ENCODE measurements at regions not wholly inside any gene's neighbourhood (a gene's known extent, or its start where the extent isn't known, plus 50 kb on each side); places are given as distances from the start of the nearest gene placed in this dataset.
A peak's percentile ranks its signal among the peaks of the same experiment; 100 is the strongest.
"Not testable (repeated sequence)": the region's sequence is repeated elsewhere in the genome, so short reads cannot be mapped to it uniquely, and the experiment has no call there.

DNA sequence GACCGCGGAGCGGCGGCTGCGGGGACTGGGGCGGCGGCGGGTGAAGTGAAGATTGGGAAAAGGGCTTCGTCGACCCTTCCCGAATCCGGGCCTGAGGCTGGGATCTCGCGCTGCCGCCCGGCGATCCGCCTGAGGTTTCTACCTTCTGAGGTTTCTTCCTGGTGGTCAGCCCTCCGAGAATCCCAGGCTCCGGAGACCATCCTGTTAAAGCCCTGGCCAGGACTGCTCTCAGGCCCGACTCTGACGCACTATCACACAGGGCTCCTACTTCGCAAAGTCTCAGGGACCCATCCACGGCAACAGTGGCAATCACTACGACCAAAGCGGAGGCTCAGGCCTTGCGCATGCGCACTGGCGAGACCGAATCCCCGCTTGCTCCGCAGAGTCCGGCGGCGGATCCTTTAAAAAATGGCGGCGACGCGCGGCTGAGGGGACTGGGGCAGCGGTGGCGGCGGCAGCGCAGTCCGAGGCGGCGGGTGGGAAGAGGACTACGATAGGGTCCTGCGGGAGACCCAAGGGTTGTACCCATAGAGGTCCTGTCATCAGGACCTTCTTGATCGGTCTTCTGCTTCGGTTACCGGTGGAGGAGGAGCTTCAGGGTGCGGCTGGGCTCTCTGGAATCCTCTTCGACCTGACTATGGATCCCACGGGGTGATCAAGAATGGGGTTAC, 157.2 kb upstream of the ZNF337 start:
- CTCF ChIA-PET; H3K36me3 Mint-ChIP-seq (ENCODE audit: low read depth); H3K9me3 Mint-ChIP-seq: not testable (repeated sequence)
- Mint-ChIP-seq H3K4me3 (peak overlapping the region; percentile 83), H3K27me3 (ENCODE audit: low read depth) (peaks cover 33% of the 10 kb centered on the region), H3K4me1 (ENCODE audit: low read depth) (peaks cover 11% of the 10 kb centered on the region), H3K27ac (peak overlapping the region; percentile 46)
- intact Hi-C loops (cut with micrococcal nuclease) = loop anchor here (1.0 kb wide), 1 partner anchor 9 kb away; no protein-coding TSS in a partner anchor
- DNase-seq = peak; percentile 87

DNA sequence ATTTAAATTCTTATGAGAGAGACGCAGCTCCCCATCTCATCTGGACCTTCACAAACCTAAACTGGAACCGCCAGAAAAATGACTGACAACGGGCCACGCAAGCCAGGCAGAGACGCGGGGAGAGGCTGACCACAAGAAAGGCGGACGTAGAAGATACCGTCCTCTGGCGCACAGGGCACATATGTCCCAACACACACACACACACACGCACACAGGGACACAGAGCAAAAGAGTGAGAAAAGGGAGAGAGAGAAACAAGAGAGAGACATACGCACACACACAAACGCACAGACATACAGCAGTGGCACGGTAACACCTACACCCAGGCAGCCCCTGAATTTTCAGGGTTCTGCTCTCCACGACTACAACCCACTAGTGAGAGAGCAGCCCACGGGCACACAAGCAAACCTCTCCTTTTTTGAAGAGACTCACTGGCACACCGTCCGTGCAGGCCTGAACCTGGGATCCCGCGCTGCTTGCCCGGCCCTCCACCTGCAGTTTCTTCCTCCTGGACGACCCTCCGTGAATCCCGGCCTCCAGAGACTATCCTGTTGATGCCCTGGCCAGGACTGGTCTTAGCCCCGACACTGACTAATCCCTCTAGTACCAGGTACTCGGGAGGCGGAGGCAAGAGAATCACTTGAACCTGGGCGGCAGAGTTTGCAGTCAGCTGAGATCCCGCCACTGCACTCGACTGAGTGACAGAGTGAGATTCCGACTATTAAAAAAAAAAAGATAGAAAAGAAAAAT, 156.5 kb upstream of the ZNF337 start:
- H3K27ac Mint-ChIP-seq; CTCF ChIA-PET; H3K36me3 Mint-ChIP-seq (ENCODE audit: low read depth); H3K9me3 Mint-ChIP-seq: not testable (repeated sequence)
- H3K4me3 Mint-ChIP-seq = peak overlapping the region; percentile 83
- H3K27me3 Mint-ChIP-seq (ENCODE audit: low read depth) = peaks cover 29% of the 10 kb centered on the region
- intact Hi-C loops (cut with micrococcal nuclease) = loop anchor here (1.0 kb wide), 1 partner anchor 10 kb away; no protein-coding TSS in a partner anchor
- peaks cover 11% of the 10 kb centered on the region for H3K4me1 Mint-ChIP-seq (ENCODE audit: low read depth)
- DNase-seq = peak; percentile 15

DNA sequence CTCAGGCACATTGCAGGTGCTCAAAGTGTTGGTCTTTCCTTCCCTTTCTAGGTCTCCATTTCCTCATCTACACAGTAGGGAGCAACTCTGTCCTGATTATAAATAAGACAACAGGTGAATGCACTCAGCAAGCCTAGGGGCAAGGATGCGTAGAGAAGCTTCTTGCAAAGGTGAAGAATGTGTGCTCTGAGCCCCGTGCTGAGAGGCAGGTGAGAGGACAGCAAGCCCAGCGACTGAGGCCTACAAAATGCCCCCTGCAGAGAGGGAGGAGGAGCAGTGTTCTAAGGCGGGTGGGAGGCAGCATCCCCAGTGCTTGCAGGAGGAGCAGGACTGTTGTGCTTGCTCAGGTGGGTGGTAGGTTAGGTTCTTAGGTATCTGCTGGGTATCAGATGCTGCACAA, 153.5 kb upstream of the ZNF337 start:
- H3K27ac Mint-ChIP-seq; H3K9me3 Mint-ChIP-seq; H3K4me3 Mint-ChIP-seq; H3K36me3 Mint-ChIP-seq (ENCODE audit: low read depth); CTCF ChIA-PET; intact Hi-C loops (cut with micrococcal nuclease); DNase-seq: not testable (repeated sequence)
- Mint-ChIP-seq H3K27me3 (ENCODE audit: low read depth) (peaks cover 13% of the 10 kb centered on the region), H3K4me1 (ENCODE audit: low read depth) (peaks cover 11% of the 10 kb centered on the region)

DNA sequence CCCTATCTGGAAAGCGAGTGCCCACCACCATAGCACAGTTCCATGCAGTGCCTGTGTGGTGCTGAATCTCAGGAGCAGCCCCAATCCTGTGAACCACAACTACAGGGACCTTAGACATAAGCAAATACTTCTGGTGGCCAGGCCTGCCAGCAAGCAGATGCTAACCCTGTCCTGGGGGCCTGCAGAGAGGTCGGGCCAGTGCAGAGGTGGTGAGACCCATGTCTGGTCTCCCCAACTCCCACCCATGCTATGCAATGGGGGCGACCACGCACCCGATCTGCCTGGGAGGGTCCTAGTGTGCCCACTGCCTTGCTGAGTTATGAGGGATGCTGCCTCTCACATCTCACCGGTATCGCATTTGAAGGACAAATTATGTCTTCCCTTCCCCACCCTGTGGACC, 151.6 kb upstream of the ZNF337 start:
- CTCF ChIA-PET = no interaction called here
- Mint-ChIP-seq H3K4me3 (no peak overlapping the region), H3K27me3 (ENCODE audit: low read depth) (peaks cover 4% of the 10 kb centered on the region), H3K4me1 (ENCODE audit: low read depth) (peaks cover 4% of the 10 kb centered on the region), H3K9me3 (no peaks in the 10 kb centered on the region), H3K36me3 (ENCODE audit: low read depth) (no peaks in the 10 kb centered on the region), H3K27ac (no peak overlapping the region)
- DNase-seq = no peak
- intact Hi-C loops (cut with micrococcal nuclease) = no loop called here

DNA sequence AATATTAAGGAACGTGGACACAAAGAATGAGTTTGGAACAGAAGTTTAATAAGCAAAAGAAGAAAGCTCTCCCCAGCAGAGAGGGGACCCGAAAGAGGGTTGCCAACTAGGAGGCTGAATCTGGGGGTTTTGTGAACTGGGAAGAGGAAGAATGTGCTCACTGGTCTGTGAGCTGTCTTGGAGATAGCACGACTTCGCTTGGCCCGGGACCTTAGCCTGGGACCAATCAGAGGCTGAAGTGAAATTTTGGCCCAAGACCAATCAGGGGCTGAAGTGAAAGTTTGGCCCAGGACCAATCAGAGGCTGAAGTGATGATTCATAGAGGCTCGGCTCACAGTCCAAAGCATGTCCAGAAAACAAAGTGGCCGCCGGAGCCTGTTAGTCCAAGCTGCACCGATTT, 148.0 kb upstream of the ZNF337 start:
- intact Hi-C loops (cut with micrococcal nuclease); DNase-seq; CTCF ChIA-PET; H3K27ac Mint-ChIP-seq; H3K27me3 Mint-ChIP-seq (ENCODE audit: low read depth); H3K9me3 Mint-ChIP-seq; H3K4me3 Mint-ChIP-seq; H3K36me3 Mint-ChIP-seq (ENCODE audit: low read depth); H3K4me1 Mint-ChIP-seq (ENCODE audit: low read depth): not testable (repeated sequence)

GRCh38 chr20:25813511-25813910, 116.9 kb upstream of the ZNF337 start:
- H3K27me3 Mint-ChIP-seq (ENCODE audit: low read depth); DNase-seq; H3K36me3 Mint-ChIP-seq (ENCODE audit: low read depth); H3K4me1 Mint-ChIP-seq (ENCODE audit: low read depth); intact Hi-C loops (cut with micrococcal nuclease); H3K27ac Mint-ChIP-seq; CTCF ChIA-PET; H3K4me3 Mint-ChIP-seq; H3K9me3 Mint-ChIP-seq: not testable (repeated sequence)

DNA sequence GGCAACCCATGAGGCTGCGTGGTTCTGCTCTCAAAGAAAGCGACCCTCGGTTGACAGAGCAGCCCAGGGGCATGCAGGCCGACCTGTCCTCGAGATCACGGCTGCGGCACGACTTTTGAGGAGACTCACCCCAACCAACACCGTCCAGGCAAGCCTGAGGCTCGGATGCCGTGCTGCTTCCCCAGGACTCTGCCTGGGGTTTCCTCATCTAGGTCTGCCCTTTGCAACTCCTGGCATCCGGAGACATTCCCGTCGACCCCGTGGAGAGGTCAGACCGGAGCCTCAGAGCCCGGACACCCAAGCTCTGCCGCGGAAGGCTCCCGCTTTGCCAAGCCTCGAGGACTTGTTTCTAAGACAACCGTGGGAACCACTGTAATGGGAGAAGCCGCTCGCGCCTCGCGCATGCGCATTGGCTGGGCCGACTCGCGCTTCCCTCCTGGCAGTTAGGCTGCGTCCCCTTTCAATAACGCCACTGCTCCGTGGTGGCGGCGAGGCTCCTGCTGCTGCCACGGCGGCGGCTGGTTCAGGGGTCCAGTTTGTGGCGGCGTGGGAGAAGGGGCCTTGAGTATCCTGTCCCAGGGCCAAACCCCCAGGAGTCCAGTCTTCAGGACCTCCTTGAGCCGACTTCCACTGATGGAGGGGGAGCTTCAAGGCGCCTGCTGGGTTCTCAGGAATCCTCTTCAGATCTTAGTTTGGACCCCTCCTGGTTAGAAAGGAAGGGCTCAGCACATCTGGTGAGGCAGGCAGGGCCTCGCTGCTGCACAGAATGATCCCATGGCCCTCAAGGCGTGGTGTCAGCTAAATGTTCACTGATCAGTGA, 101.7 kb upstream of the ZNF337 start:
- H3K27me3 Mint-ChIP-seq (ENCODE audit: low read depth); intact Hi-C loops (cut with micrococcal nuclease); CTCF ChIA-PET; DNase-seq; H3K27ac Mint-ChIP-seq; H3K9me3 Mint-ChIP-seq; H3K4me1 Mint-ChIP-seq (ENCODE audit: low read depth); H3K36me3 Mint-ChIP-seq (ENCODE audit: low read depth); H3K4me3 Mint-ChIP-seq: not testable (repeated sequence)

DNA sequence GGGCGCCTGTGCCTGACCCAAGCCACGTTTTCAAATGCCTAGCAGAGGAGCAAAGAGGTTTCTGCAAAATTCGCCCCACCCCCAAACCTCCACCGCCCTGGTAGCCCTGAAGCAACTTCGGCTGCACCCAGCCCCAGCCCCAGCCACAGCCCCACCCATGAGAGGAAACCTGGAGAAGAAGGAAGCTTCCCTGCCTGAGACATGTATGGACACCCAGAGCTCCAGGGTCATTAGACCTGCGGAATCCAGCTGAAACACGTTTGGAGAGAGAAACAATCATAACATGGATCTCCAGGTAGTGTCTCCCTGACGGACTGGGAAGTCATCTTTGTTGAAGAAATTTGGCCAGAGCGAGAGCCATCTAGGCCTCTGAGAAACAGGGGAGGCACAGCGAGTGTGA, 100.4 kb upstream of the ZNF337 start:
- H3K4me3 Mint-ChIP-seq; CTCF ChIA-PET; DNase-seq; H3K36me3 Mint-ChIP-seq (ENCODE audit: low read depth); H3K27me3 Mint-ChIP-seq (ENCODE audit: low read depth); intact Hi-C loops (cut with micrococcal nuclease); H3K9me3 Mint-ChIP-seq; H3K27ac Mint-ChIP-seq; H3K4me1 Mint-ChIP-seq (ENCODE audit: low read depth): not testable (repeated sequence)

- H3K27ac Mint-ChIP-seq; H3K27me3 Mint-ChIP-seq (ENCODE audit: low read depth); H3K36me3 Mint-ChIP-seq (ENCODE audit: low read depth); intact Hi-C loops (cut with micrococcal nuclease); H3K4me3 Mint-ChIP-seq; DNase-seq; H3K9me3 Mint-ChIP-seq; H3K4me1 Mint-ChIP-seq (ENCODE audit: low read depth); CTCF ChIA-PET: not testable (repeated sequence)
Measured at GRCh38 chr20:25777241-25777640, 80.6 kb upstream of the ZNF337 start.

DNA sequence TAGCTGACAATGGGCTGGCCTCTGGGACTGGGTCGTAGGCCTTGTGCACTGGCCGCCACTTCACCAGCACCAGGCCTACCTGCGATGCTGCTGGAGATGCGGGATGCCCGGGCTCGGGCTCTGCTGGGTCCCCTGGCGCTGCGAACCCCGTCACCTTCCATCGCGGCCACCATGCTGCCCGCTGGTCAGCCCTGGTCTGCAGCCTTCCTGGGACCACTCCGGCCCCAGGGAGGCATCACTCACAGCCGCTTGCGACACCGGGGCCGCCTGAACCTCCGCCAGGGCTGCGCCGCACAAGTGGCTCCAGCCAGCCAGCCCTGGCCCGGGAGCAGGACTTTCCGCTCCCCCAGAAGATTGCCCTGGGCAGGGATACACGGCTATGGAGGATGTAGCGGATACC, 78.1 kb upstream of the ZNF337 start:
- H3K4me1 Mint-ChIP-seq (ENCODE audit: low read depth); H3K27me3 Mint-ChIP-seq (ENCODE audit: low read depth); H3K4me3 Mint-ChIP-seq; H3K27ac Mint-ChIP-seq; H3K36me3 Mint-ChIP-seq (ENCODE audit: low read depth); CTCF ChIA-PET; intact Hi-C loops (cut with micrococcal nuclease); DNase-seq; H3K9me3 Mint-ChIP-seq: not testable (repeated sequence)

DNA sequence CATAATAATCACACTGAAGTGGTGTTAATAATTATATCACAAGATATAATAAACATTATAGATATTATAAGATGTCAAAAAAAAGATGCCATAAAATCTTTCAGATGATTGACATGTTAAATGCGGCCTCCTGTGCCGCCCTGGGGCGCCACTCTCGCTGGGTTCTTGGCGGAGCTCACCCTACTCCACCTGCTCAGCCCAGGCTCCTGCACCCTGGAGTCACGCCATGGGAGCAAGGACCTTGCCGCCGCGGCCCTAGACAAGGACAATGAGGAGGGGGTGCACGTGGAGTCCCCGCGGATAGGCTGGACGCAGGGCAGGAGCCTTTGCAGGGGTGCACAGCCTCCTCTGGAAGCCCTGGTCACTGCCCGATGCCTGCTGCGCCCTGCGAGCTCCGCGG, 77.5 kb upstream of the ZNF337 start:
- H3K4me1 Mint-ChIP-seq (ENCODE audit: low read depth); H3K4me3 Mint-ChIP-seq; H3K9me3 Mint-ChIP-seq; intact Hi-C loops (cut with micrococcal nuclease); H3K27me3 Mint-ChIP-seq (ENCODE audit: low read depth); H3K27ac Mint-ChIP-seq; DNase-seq; H3K36me3 Mint-ChIP-seq (ENCODE audit: low read depth); CTCF ChIA-PET: not testable (repeated sequence)

- DNase-seq; CTCF ChIA-PET; H3K9me3 Mint-ChIP-seq; H3K36me3 Mint-ChIP-seq (ENCODE audit: low read depth); H3K27ac Mint-ChIP-seq; intact Hi-C loops (cut with micrococcal nuclease); H3K27me3 Mint-ChIP-seq (ENCODE audit: low read depth); H3K4me1 Mint-ChIP-seq (ENCODE audit: low read depth); H3K4me3 Mint-ChIP-seq: not testable (repeated sequence)
Measured at GRCh38 chr20:25772437-25772836, 75.8 kb upstream of the ZNF337 start.

DNA sequence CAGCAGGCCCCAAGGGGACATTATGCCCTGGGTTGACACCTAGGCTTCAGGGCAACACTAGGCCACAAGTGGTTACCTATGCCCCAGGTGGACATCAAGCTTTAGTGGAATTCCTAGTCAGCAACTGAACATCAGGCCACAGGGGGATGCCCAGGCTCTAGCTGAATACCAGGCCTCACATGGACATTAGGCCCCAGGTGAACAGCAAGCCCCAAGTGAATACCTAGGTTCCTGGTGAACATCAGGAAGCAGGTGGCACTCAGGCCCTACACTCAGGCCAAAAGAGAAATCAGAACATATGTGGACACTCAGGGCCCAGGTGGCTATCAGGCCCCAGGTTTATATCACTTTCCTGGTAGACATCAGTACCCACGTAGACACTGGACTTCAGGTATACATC, 75.2 kb upstream of the ZNF337 start:
- H3K27me3 Mint-ChIP-seq (ENCODE audit: low read depth); H3K4me1 Mint-ChIP-seq (ENCODE audit: low read depth); intact Hi-C loops (cut with micrococcal nuclease); DNase-seq; H3K27ac Mint-ChIP-seq; H3K36me3 Mint-ChIP-seq (ENCODE audit: low read depth); H3K4me3 Mint-ChIP-seq; H3K9me3 Mint-ChIP-seq; CTCF ChIA-PET: not testable (repeated sequence)

Data from activated naive CD4-positive, alpha-beta T cell treated with anti-CD3 and anti-CD28 coated beads for 36 hours (primary cell).